ENCODE measurements at regions not wholly inside any gene's neighbourhood (a gene's known extent, or its start where the extent isn't known, plus 50 kb on each side); places are given as distances from the start of the nearest gene placed in this dataset.
A peak's percentile ranks its signal among the peaks of the same experiment; 100 is the strongest.

- TF ChIP-seq REST (IDR thresholded peaks at IDR 0.05; ENCODE audit: borderline replicate concordance in 1 of 2, low read depth in 1 of 2, low read length in 2 of 2) = 0 out of 4 replicates have a peak, but pooled peaks of 1 of the 2 experiments have one; percentile 50
- no peak for TF ChIP-seq ZNF850 (CRISPR knock-in tag; conservative IDR thresholded peaks at IDR 0.05)
- TF ChIP-seq ELF1 (CRISPR knock-in tag; IDR thresholded peaks at IDR 0.05) = no peak; the same call in 1 of the 2 replicates
- TF ChIP-seq ELF4 (CRISPR knock-in tag; IDR thresholded peaks at IDR 0.05; ENCODE audit: borderline replicate concordance) = no peak
- no peak for TF ChIP-seq ZNF451 (CRISPR knock-in tag; IDR thresholded peaks at IDR 0.05)
- TF ChIP-seq ZNF737 (CRISPR knock-in tag; IDR thresholded peaks at IDR 0.05; ENCODE audit: borderline replicate concordance) = no peak
- TF ChIP-seq HIC2 (CRISPR knock-in tag; IDR thresholded peaks at IDR 0.05; ENCODE audit: low read depth) = no peak
- peak; percentile 84; the same call in 1 of the 2 replicates for TF ChIP-seq SMAD3 (CRISPR knock-in tag; IDR thresholded peaks at IDR 0.05)
- TF ChIP-seq ZXDC (CRISPR knock-in tag; IDR thresholded peaks at IDR 0.05) = no peak
- no peak for TF ChIP-seq SNRNP70 (IDR thresholded peaks at IDR 0.05; ENCODE audit: low read depth, low read length)
- no peak for TF ChIP-seq GTF3A (CRISPR knock-in tag; conservative IDR thresholded peaks at IDR 0.05)
- TF ChIP-seq, protein P1, sequence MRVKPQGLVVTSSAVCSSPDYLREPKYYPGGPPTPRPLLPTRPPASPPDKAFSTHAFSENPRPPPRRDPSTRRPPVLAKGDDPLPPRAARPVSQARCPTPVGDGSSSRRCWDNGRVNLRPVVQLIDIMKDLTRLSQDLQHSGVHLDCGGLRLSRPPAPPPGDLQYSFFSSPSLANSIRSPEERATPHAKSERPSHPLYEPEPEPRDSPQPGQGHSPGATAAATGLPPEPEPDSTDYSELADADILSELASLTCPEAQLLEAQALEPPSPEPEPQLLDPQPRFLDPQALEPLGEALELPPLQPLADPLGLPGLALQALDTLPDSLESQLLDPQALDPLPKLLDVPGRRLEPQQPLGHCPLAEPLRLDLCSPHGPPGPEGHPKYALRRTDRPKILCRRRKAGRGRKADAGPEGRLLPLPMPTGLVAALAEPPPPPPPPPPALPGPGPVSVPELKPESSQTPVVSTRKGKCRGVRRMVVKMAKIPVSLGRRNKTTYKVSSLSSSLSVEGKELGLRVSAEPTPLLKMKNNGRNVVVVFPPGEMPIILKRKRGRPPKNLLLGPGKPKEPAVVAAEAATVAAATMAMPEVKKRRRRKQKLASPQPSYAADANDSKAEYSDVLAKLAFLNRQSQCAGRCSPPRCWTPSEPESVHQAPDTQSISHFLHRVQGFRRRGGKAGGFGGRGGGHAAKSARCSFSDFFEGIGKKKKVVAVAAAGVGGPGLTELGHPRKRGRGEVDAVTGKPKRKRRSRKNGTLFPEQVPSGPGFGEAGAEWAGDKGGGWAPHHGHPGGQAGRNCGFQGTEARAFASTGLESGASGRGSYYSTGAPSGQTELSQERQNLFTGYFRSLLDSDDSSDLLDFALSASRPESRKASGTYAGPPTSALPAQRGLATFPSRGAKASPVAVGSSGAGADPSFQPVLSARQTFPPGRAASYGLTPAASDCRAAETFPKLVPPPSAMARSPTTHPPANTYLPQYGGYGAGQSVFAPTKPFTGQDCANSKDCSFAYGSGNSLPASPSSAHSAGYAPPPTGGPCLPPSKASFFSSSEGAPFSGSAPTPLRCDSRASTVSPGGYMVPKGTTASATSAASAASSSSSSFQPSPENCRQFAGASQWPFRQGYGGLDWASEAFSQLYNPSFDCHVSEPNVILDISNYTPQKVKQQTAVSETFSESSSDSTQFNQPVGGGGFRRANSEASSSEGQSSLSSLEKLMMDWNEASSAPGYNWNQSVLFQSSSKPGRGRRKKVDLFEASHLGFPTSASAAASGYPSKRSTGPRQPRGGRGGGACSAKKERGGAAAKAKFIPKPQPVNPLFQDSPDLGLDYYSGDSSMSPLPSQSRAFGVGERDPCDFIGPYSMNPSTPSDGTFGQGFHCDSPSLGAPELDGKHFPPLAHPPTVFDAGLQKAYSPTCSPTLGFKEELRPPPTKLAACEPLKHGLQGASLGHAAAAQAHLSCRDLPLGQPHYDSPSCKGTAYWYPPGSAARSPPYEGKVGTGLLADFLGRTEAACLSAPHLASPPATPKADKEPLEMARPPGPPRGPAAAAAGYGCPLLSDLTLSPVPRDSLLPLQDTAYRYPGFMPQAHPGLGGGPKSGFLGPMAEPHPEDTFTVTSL (CRISPR knock-in tag; IDR thresholded peaks at IDR 0.05; ENCODE audit: borderline replicate concordance) = peak; percentile 92; the same call in 1 of the 2 replicates
- TF ChIP-seq RFX3 (CRISPR knock-in tag; IDR thresholded peaks at IDR 0.05) = no peak
- no peak; the same call in 1 of the 2 replicates for TF ChIP-seq ZKSCAN8 (CRISPR knock-in tag; IDR thresholded peaks at IDR 0.05; ENCODE audit: borderline replicate concordance)
Observed at GRCh38 chr7:140249036-140249806, 72.4 kb upstream of the KDM7A start (continued).

Measured in HepG2 (cell line).